MM.1S (cell line): ENCODE measurements at regions not wholly inside any gene's neighbourhood (a gene's known extent, or its start where the extent isn't known, plus 50 kb on each side); places are given as distances from the start of the nearest gene placed in this dataset.

Source experiments
- CTCF ChIP-seq: fragments of 300-600 bp; sonication (generic); IDR thresholded peaks from 2 replicates; pipeline ENCODE4 v1.5.1; 2016; ENCODE audit warnings: antibody characterized with exemption, low read length, mixed read lengths
- EZH2phosphoT487 ChIP-seq: fragments of 300-600 bp; sonication (generic); IDR thresholded peaks from 2 replicates; pipeline ENCODE4 v1.6.1; 2018; ENCODE audit warnings: antibody characterized with exemption, low read length

- TF ChIP-seq CTCF (no peak), EZH2phosphoT487 (no peak)
These were observed 323.1 kb downstream of the TENT4A start for GRCh38 chr5:7036192-7036835.
